Mucosa of descending colon (tissue), 3 donors: ENCODE measurements at regions not wholly inside any gene's neighbourhood (a gene's known extent, or its start where the extent isn't known, plus 50 kb on each side); places are given as distances from the start of the nearest gene placed in this dataset.
A peak's percentile ranks its signal among the peaks of the same experiment; 100 is the strongest.

Experiments used
- ATAC-seq: fragments of 200-7000 bp; cut with Tn5 transposase; one replicate; pipeline ENCODE4 v1.9.1; 2020; ENCODE audit warnings: mild to moderate bottlenecking, moderate library complexity
- DNase-seq, 3 donors: peaks; one replicate each; pipeline ENCODE4 v3.0.0-alpha.2; 2020
- H3K36me3 ChIP-seq: fragments of 200-600 bp; one replicate; pipeline ENCODE4 v1.8.0; 2021; ENCODE audit warnings: low read depth, mild to moderate bottlenecking
- H3K4me1 ChIP-seq: fragments of 200-600 bp; one replicate; pipeline ENCODE4 v1.8.0; 2021; ENCODE audit warnings: low read depth, mild to moderate bottlenecking
- H3K4me3 ChIP-seq: fragments of 200-600 bp; one replicate; pipeline ENCODE4 v1.8.0; 2021; ENCODE audit warnings: mild to moderate bottlenecking
- H3K9me3 ChIP-seq: fragments of 200-600 bp; one replicate; pipeline ENCODE4 v1.8.0; 2021; ENCODE audit warnings: mild to moderate bottlenecking
- CTCF ChIP-seq: fragments of 200-600 bp; IDR thresholded peaks from one replicate; pipeline ENCODE4 v1.8.0; 2022; ENCODE audit warnings: antibody characterized with exemption, mild to moderate bottlenecking
- intact Hi-C, 2 donors: fragments of 100-400 bp; cut with DNase I in 1 of 2; cut with micrococcal nuclease in 1 of 2; formaldehyde crosslinking; loops; one replicate each; pipeline versions ENCODE4 v1.11.0 to v1.11.1; 2022; cut with DNase I, micrococcal nuclease
- donor health status: DM: no; HTN: no; CAD: no; lungs with moderate emphysema.
- donor health status: DM: no; HTN: no; CAD: no.
- donor health status: DM: no; HTN: yes; CAD: no.

- H3K4me3 ChIP-seq = no peak overlapping the region
- TF ChIP-seq CTCF = no peak
- peaks cover 13% of the 10 kb centered on the region for H3K4me1 ChIP-seq
- ATAC-seq (peak; percentile 19), DNase-seq (no peak)
- H3K36me3 ChIP-seq = no peaks in the 10 kb centered on the region
- no peaks in the 10 kb centered on the region for H3K9me3 ChIP-seq
- intact Hi-C loops = no loop called here
Observed at GRCh38 chr4:38278255-38278654, 318.1 kb downstream of the PTTG2 start.

GRCh38 chr4:38279077-38279476 is 318.9 kb downstream of the PTTG2 start:
- ATAC-seq (peak; percentile 45), DNase-seq (peak; percentile 51 to 62 (median 52))
- Histone ChIP-seq H3K4me1 (peaks cover 13% of the 10 kb centered on the region), H3K36me3 (no peaks in the 10 kb centered on the region), H3K4me3 (no peak overlapping the region), H3K9me3 (no peaks in the 10 kb centered on the region)
- intact Hi-C loops = no loop called here
- TF ChIP-seq CTCF = no peak

DNA sequence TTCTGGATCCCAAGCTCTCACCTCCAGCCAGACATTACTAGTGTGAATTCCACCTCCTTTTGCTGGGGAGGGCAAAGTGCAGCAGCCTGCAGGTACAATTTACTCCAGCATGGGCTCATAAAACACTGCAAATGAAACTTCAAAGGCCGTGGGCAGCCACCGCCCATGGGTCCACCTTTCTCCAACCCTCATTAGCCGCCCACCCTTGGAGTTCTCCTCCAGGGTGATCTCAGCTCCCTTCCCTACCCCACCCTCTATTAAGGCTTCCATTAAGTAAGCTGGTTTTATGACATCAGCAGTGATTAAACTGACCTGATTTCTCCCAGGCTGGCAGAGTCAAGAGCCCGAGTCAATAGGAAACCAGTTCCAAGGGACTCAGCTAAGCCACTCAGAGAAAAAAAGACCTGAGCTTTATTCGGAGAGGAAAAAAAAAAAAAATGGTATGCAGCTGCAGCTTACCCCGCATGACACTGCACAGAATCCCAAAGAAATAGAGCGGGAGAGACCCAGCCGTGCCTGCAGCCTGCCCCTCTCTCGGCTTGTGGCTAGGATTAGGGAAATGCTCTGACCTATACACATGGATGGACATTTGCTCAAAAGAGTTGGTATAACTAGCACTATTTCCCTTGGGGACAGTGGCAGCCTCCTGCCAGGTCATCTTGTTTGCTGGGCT is 319.6 kb downstream of the PTTG2 start:
- Histone ChIP-seq H3K9me3 (no peaks in the 10 kb centered on the region), H3K36me3 (no peaks in the 10 kb centered on the region), H3K4me3 (no peak overlapping the region), H3K4me1 (peaks cover 13% of the 10 kb centered on the region)
- no peak for TF ChIP-seq CTCF
- intact Hi-C loops = no loop called here
- peak; percentile 89 for ATAC-seq
- DNase-seq = peak; percentile 81 to 88 (median 81)

DNA sequence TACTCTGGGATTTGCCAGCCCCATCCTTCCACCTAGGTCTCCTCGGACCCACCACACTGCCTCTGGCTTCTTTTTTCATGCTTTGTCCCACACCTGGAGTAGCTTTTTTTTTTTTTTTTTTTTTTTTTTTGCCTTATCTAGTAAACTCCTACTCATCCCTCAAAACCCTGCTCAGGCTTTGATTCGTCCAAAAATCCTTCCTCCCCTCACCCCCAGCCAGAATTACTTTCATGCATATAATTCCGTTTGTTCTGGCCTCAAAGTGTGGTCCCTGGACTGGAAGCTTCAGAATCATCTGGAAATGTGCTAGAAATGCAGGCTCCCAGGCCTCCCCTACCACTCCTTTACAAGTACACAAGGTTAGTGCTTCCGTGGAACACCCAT is 320.1 kb downstream of the PTTG2 start:
- DNase-seq = no peak
- ATAC-seq = no peak
- Histone ChIP-seq H3K4me3 (no peak overlapping the region), H3K36me3 (no peaks in the 10 kb centered on the region), H3K9me3 (no peaks in the 10 kb centered on the region), H3K4me1 (peaks cover 13% of the 10 kb centered on the region)
- intact Hi-C loops = no loop called here
- no peak for TF ChIP-seq CTCF

DNA sequence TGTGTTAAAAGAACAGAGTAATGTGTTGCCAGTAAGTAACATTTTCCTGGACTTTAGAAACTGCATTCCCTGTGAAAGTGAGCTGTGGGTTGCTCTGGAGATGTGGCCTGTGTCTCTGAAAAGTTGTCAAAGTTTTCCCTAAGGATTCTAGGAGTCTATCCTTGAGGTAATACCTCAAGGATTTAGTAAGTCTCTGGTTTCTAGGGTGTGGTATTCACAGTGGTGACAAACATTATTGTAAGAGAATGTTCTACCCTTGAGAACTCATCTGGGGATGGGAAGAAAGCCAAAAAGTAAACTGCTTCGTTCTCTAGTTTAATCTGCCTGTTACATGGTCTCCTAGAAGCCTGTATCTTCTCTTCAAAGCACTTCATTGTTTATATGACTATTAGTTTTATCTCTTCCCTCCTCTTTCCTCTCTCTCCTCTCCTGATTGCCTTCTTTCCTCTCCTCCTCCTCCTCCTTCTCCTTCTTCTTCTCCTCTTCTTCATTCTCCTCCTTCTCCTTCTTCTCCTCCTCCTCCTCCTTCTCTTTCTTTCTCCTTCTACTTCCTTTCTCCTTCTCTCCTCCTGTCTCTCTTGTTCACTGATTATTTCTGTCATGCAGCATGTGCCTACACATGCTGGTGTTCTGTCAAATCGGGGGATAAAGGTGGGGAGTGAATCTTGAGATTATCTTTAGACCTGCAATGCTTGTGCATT is 321.3 kb downstream of the PTTG2 start:
- TF ChIP-seq CTCF = no peak
- no peaks in the 10 kb centered on the region for H3K36me3 ChIP-seq
- intact Hi-C loops = no loop called here
- H3K9me3 ChIP-seq = no peaks in the 10 kb centered on the region
- peaks cover 10% of the 10 kb centered on the region for H3K4me1 ChIP-seq
- ATAC-seq = peak; percentile 7
- DNase-seq = no peak
- H3K4me3 ChIP-seq = no peak overlapping the region
